ENCODE measurements at regions not wholly inside any gene's neighbourhood (a gene's known extent, or its start where the extent isn't known, plus 50 kb on each side); places are given as distances from the start of the nearest gene placed in this dataset.
"Not testable (repeated sequence)": the region's sequence is repeated elsewhere in the genome, so short reads cannot be mapped to it uniquely, and the experiment has no call there.

DNA sequence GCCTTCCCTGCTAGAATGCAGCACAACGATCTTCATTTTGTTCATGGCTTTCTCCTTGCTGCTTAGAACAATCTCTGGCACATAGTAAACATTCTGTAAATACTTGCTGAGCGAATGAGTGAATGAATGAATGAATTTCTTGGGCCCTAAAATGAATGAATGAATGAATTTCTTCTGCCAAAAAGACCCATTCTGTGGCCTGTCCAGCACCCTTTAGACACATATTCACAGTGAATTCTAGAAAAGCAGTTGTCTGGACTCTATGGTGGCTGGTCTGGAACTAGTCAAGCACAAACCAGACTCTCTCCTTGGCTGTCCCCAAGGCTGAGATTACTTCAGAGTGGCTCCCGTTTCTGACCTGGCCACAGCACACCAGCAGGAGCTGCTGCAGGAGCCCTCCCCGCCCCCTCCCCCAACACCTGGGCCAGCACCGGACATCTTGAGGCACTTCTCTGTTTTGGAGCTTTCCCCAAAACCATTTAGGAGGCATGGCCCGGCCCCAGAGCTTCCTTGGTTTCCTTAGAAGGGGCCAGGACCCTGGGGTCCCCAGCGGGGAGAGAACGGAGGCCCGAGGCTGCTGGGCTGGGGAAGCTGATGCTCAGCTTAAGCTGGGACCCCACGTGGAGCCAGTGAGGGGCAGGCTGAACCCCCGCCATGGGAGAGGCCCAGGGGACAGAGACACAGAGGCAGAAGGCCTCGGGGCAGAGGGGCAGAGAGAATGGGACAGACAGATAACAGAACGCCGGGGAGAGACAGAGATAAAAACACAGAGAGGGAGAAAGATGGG lies 159.0 kb downstream of the ZFP36L2 start:
- Mint-ChIP-seq H3K36me3 (ENCODE audit: low read depth) (peaks cover 3% of the 10 kb centered on the region), H3K4me3 (no peak overlapping the region), H3K27me3 (no peaks in the 10 kb centered on the region), H3K4me1 (no peaks in the 10 kb centered on the region), H3K27ac (no peak overlapping the region), H3K9me3 (peaks cover 8% of the 10 kb centered on the region)
- POLR2A ChIA-PET = no interaction called here
- CTCF ChIA-PET = interaction anchor here (0.7 kb wide), 1 partner anchor 9 kb away, joined by 3 read pairs; no protein-coding TSS in a partner anchor
- DNase-seq = no peak

DNA sequence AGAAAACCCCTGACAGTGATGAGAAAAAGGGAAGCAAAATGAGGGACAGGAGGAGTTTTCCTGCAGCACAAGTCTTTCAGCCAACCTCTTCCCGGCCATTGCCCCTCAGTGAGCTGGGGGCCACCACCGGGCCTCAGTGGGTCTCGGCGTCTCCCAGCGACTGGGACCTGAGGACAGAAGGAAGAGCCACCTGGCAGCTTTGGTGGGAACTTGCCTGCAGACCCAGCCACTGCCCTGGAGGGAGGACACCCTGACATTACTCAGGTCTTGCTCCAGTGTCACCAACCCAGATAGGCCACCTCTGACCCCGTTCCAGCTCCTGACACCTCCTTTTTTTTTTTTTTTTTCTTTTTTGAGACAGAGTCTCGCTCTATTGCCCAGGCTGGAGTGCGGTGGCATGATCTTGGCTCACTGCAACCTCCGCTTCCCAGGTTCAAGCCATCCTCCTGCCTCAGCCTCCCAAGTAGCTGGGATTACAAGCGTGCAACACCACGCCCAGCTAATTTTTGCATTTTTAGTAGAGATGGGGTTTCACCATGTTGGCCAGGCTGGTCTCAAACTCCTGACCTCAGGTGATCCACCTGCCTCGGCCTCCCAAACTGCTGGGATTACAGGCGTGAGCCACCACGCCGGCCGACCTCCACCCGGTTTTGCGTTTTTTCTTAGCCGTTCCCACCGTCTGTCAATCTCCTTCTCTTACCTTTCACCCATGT lies 159.7 kb downstream of the ZFP36L2 start:
- H3K4me1 Mint-ChIP-seq; H3K4me3 Mint-ChIP-seq; POLR2A ChIA-PET; H3K27ac Mint-ChIP-seq; H3K36me3 Mint-ChIP-seq (ENCODE audit: low read depth); DNase-seq; H3K27me3 Mint-ChIP-seq: not testable (repeated sequence)
- peaks cover 11% of the 10 kb centered on the region for H3K9me3 Mint-ChIP-seq
- CTCF ChIA-PET = interaction anchor here (0.7 kb wide), 1 partner anchor 8 kb away, joined by 3 read pairs; no protein-coding TSS in a partner anchor

DNA sequence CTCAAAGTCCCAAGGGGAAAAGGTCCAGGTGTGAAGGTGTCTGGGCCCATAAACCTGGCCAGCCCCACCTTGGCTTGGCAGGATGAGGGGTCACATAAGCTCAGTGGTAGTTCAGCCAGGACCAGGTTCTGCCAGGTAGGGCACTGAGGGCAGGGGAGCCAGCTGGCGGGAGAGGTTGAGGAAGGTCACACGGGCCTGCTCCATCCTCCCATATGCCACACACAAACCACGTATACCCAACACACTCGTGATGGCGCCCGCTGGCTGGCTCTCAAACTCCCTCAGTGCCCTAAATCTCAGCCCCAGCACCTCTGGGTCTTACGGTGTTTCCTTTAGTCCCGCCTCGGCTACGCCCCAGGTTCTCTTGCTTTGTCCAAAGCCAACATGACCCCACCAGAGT lies 160.5 kb downstream of the ZFP36L2 start:
- CTCF ChIA-PET = no interaction called here
- no peaks in the 10 kb centered on the region for H3K4me1 Mint-ChIP-seq
- peaks cover 6% of the 10 kb centered on the region for H3K36me3 Mint-ChIP-seq (ENCODE audit: low read depth)
- no peak overlapping the region for H3K27ac Mint-ChIP-seq
- POLR2A ChIA-PET = no interaction called here
- no peak overlapping the region for H3K4me3 Mint-ChIP-seq
- no peak for DNase-seq
- no peaks in the 10 kb centered on the region for H3K27me3 Mint-ChIP-seq
- H3K9me3 Mint-ChIP-seq = peaks cover 11% of the 10 kb centered on the region

DNA sequence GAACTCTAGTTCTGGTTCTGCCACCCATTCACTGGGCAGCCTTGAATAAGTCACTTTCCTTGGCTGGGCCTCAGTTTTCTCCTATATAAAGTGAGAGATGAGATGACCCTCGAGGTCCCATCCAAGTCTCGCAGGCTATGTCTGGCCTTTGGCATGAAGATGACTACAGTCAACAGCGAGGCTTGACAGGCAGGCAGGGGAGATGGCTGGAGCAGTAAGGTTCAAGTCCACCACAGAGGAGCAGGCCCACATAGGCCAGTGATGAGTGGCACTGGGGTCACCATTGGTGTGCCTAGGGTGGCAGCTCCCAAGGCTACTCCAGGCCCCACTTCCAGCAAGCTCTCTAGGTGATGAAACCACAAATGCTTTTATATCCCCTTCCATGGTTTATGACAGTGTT lies 161.4 kb downstream of the ZFP36L2 start:
- DNase-seq = no peak
- H3K36me3 Mint-ChIP-seq (ENCODE audit: low read depth) = peaks cover 6% of the 10 kb centered on the region
- ChIA-PET CTCF (no interaction called here), POLR2A (no interaction called here)
- peaks cover 8% of the 10 kb centered on the region for H3K4me1 Mint-ChIP-seq
- H3K9me3 Mint-ChIP-seq = peaks cover 11% of the 10 kb centered on the region
- no peak overlapping the region for H3K4me3 Mint-ChIP-seq
- no peak overlapping the region for H3K27ac Mint-ChIP-seq
- no peaks in the 10 kb centered on the region for H3K27me3 Mint-ChIP-seq

DNA sequence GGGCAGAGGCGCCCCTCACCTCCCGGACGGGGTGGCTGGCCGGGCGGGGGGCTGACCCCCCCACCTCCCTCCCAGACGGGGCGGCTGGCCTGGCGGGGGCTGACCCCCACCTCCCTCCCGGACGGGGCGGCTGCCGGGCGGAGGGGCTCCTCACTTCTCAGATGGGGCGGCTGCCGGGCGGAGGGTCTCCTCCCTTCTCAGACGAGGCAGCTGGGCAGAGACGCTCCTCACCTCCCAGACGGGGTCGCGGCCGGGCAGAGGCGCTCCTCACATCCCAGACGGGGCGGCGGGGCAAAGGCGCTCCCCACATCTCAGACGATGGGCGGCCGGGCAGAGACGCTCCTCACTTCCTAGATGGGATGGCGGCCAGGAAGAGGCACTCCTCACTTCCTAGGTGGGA lies 163.3 kb downstream of the ZFP36L2 start:
- POLR2A ChIA-PET; H3K4me3 Mint-ChIP-seq; H3K36me3 Mint-ChIP-seq (ENCODE audit: low read depth); CTCF ChIA-PET; H3K27me3 Mint-ChIP-seq; H3K27ac Mint-ChIP-seq; DNase-seq: not testable (repeated sequence)
- Mint-ChIP-seq H3K9me3 (peaks cover 11% of the 10 kb centered on the region), H3K4me1 (peaks cover 25% of the 10 kb centered on the region)

DNA sequence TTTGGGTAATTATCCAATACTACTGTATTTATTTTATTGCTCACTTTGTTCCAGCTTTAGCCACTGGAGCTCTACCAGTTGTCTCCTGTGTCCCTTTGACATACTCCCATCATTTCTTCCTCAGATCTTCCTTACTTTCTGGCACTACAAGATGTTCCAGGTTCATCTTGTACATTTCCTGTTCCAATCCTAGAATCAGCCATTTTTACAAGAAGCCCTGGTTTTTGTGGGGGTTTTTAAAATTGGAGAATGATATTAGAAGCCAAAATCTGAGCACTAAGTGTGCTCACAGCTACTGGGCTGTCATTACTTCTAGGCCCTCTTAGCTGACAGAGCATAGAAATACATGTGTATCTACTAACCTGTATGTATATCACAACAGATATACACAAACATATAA lies 164.3 kb downstream of the ZFP36L2 start:
- H3K4me3 Mint-ChIP-seq = no peak overlapping the region
- H3K4me1 Mint-ChIP-seq = peaks cover 25% of the 10 kb centered on the region
- H3K27me3 Mint-ChIP-seq = no peaks in the 10 kb centered on the region
- ChIA-PET POLR2A (no interaction called here), CTCF (no interaction called here)
- H3K9me3 Mint-ChIP-seq = peaks cover 11% of the 10 kb centered on the region
- no peak for DNase-seq
- no peak overlapping the region for H3K27ac Mint-ChIP-seq
- H3K36me3 Mint-ChIP-seq (ENCODE audit: low read depth) = peaks cover 6% of the 10 kb centered on the region

DNA sequence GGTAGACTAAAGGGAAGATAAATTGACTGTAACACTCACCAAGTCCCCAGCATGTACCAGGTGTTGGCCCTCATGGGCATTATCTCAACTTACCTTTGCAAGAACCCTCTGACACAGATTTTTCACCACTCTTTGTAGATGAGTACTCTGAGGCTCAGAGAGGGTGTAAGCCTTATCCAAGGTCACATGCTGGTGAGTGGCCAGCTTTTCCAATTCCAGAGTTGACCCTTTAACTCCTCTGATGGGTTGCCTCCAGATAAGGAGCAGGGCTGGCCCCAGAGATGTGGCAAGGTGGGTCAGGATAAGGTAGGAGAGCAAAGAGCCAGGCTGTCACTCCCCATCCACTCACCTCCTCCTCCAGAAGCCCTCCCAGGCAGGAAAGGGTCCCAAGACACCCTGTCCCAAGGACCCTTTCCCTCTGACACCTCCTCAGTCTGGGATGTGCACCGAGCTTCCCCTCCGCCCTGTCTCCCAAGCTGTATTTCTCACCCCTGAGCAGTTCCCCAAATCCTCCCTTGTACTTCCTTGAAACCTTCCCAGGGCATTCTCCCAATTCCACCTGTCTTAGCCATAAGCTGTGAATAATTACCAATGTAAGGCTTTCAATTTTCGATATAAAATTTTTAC lies 165.9 kb downstream of the ZFP36L2 start:
- ChIA-PET CTCF (no interaction called here), POLR2A (interaction anchor here (1.4 kb wide), 1 partner anchor 166 kb away, joined by 3 read pairs; the partner anchor contains the start of gene ZFP36L2)
- peaks cover 6% of the 10 kb centered on the region for H3K36me3 Mint-ChIP-seq (ENCODE audit: low read depth)
- H3K4me3 Mint-ChIP-seq = no peak overlapping the region
- no peak for DNase-seq
- H3K27me3 Mint-ChIP-seq = no peaks in the 10 kb centered on the region
- H3K27ac Mint-ChIP-seq = peak overlapping the region; percentile 33
- peaks cover 25% of the 10 kb centered on the region for H3K4me1 Mint-ChIP-seq
- H3K9me3 Mint-ChIP-seq = peaks cover 11% of the 10 kb centered on the region

DNA sequence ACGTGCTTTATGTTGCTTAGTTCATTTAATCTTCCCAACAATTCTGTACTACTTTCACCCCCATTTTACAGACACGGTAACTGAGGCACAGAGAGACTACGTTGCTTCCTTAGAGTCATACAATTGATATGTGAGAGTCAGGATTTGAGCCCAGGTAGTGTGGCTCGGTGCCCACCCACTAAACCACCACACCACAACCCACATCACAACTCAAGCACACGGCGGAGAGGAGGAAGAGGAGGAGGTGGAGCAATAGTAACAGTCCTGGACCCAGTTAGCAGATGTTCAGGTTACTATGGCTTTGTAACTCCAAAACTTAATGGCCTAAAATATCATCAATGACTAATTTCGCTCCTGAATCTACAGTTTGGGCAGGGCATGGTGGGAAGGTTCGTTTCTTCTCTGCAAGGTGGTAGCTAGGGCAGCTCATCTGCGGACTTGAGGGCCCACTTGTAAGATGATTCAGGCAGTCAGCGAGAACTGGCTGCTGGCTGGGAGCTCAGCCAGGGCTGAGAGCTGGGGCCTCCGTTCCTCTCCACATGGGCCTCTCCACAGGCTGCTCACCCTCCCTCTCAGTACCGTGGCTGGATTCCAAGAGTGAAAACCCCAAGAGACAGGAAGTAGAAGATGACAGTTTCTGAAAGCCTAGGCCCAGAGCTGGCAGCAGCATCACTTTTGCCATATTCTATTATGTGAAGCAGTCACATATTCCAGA lies 167.1 kb downstream of the ZFP36L2 start:
- Mint-ChIP-seq H3K27ac (peak overlapping the region; percentile 75), H3K9me3 (peaks cover 6% of the 10 kb centered on the region), H3K4me1 (peaks cover 25% of the 10 kb centered on the region), H3K4me3 (no peak overlapping the region), H3K27me3 (peaks cover 4% of the 10 kb centered on the region), H3K36me3 (ENCODE audit: low read depth) (peaks cover 6% of the 10 kb centered on the region)
- ChIA-PET POLR2A (interaction anchor here (1.1 to 1.4 kb wide), 3 partner anchors 12 to 167 kb away, joined by 3 to 6 read pairs (median 3); partner anchors contain the start of gene ZFP36L2), CTCF (interaction anchor here (1.0 to 1.2 kb wide), 2 partner anchors 170 to 231 kb away, joined by 3 to 7 read pairs; no protein-coding TSS in a partner anchor)
- DNase-seq = peak; percentile 56

DNA sequence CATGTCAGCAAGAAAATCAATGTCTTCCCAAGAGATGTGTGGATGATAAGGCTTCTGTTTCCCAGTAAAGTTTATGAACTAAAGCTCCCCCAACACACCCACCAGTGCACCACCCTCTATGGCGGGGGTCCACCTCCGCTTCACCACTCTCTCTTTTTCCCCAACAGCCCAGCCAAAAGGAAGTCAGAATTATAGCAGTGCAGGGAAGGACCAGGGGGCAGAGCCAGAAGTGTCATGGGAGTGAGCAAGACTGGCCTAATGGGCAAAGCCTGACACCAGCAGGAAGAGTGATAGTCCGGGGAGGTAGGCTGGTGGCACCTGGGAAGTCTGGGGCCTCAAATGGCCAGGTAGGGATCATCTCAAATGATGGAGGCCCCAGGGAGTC lies 167.7 kb downstream of the ZFP36L2 start:
- Mint-ChIP-seq H3K27me3 (peaks cover 5% of the 10 kb centered on the region), H3K9me3 (peaks cover 3% of the 10 kb centered on the region), H3K27ac (peak overlapping the region; percentile 75), H3K4me1 (peaks cover 25% of the 10 kb centered on the region), H3K4me3 (no peak overlapping the region), H3K36me3 (ENCODE audit: low read depth) (peaks cover 3% of the 10 kb centered on the region)
- ChIA-PET POLR2A (interaction anchor here (1.2 kb wide), 1 partner anchor 12 kb away, joined by 6 read pairs; no protein-coding TSS in a partner anchor), CTCF (interaction anchor here (0.6 to 1.2 kb wide), 2 partner anchors 8 to 170 kb away, joined by 3 to 7 read pairs; no protein-coding TSS in a partner anchor)
- DNase-seq = no peak

DNA sequence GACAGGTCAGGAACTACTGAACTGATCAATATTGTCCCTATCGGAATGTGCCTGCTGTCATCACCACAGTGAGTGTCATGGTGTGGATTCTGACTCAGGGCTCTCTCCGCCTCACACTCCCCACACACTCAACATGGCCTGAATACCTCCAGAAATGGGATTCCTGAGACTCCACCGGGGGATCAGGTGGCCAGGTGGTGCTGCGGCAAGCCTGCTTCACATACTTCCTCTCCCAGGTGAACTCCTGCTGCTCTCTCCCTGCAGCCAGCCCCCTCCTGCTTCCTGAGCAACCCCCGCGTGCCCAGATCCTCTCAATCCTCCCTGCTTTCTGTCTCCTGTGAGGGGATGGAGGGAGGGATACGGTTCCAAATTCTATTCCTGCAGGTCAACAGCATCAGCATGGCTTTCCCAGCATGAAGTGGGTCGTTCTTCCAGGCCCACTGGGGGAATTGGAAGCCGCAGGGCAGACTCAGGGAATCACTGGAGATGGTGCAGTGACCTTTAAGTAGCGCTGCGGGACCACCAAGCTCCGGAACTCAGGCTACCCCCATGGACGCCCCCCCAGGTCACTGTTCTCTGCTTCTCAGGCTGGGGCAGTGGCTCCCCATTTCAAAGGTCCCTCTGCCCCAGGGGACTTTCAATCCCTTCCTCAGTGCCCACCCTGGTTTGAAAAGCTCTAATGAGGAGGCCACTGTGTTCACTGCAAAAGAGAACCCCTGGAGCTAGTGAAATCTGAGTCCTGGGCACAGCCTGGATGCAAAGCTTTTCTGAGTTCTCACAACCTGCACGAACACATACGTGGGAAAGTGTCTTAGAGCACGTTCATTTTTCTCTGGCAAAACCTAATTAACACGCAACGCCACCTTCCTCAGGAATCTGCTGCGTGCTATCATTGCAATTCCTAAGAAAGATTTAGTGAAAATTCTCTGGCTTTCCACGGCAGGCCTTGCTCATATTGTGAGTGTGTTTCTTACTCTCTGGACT lies 168.4 kb downstream of the ZFP36L2 start:
- peaks cover 8% of the 10 kb centered on the region for H3K27me3 Mint-ChIP-seq
- H3K27ac Mint-ChIP-seq = no peak overlapping the region
- peaks cover 3% of the 10 kb centered on the region for H3K36me3 Mint-ChIP-seq (ENCODE audit: low read depth)
- DNase-seq = no peak
- POLR2A ChIA-PET = interaction anchor here (1.1 kb wide), 1 partner anchor 11 kb away, joined by 3 read pairs; no protein-coding TSS in a partner anchor
- peaks cover 25% of the 10 kb centered on the region for H3K4me1 Mint-ChIP-seq
- H3K4me3 Mint-ChIP-seq = no peak overlapping the region
- H3K9me3 Mint-ChIP-seq = peaks cover 3% of the 10 kb centered on the region
- CTCF ChIA-PET = interaction anchor here (0.6 kb wide), 1 partner anchor 9 kb away, joined by 3 read pairs; no protein-coding TSS in a partner anchor

DNA sequence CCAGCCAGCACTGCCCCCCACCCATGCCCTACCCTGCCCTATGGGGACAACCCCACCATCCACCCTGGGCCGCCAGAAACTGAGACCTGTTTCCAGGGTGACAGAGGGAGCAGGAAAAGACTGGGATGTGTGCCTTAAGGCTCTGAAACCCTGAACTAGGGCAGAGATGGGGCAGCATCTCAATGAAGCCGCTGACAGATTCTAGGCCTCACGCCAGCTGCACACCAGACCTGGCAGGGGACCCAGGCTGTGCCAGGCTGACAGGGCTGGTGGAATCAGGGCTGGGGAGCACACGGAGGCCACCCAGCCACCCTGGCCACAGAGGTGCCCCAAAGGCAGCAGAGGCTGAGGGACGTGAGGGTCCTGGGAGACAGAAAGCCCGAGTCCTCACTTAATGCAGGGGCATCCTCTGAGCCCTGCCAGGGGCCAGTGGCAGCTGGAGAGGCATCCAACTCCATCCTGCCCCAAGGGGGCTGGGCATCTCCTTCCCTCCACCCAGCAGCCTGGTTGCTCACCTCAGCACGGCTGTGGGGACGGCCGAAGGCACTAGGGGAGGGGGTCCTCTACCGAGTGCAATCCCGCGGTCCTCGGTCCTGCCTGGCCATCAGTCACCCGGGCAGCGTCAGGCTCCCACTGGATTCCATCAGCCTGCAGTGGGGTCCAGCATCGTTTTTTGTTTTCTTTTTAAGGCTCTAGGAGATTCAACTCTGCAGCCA lies 169.2 kb downstream of the ZFP36L2 start:
- Mint-ChIP-seq H3K27me3 (peaks cover 15% of the 10 kb centered on the region), H3K9me3 (peaks cover 3% of the 10 kb centered on the region), H3K36me3 (ENCODE audit: low read depth) (peaks cover 3% of the 10 kb centered on the region), H3K27ac (no peak overlapping the region), H3K4me3 (no peak overlapping the region), H3K4me1 (peaks cover 27% of the 10 kb centered on the region)
- CTCF ChIA-PET = no interaction called here
- no peak for DNase-seq
- POLR2A ChIA-PET = interaction anchor here (1.1 kb wide), 1 partner anchor 10 kb away, joined by 3 read pairs; no protein-coding TSS in a partner anchor

Data from activated CD4-positive, alpha-beta memory T cell treated with anti-CD3 and anti-CD28 coated beads, Interleukin-2, amount 10 ng/mL, durations not matched to agents 7 days and 5 days (primary cell).